ENCODE measurements at regions not wholly inside any gene's neighbourhood (a gene's known extent, or its start where the extent isn't known, plus 50 kb on each side); places are given as distances from the start of the nearest gene placed in this dataset.

DNA sequence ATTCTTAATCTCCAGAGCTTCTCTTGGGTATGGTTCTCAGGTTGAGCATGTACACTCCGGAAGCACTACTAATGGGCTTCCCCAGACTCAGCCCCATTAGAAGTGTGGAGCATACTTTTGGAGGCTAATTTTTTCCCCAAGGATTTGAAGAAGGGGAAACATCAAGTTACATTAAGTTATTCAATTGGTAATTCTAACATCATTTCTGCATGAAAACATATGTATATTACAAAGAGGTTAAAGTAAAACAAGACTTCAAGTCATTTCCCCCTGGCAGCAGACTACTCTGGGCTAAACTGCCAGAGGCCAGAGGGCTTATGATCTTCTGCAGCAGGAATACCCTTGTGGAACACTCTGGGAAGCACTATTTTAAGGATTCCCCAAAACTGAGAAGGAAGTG lies 227.7 kb upstream of the STK17B start:
- DNase-seq (ENCODE audit: low read depth), result no peak

GRCh38 chr2:196399722-196400691 lies 228.6 kb upstream of the STK17B start:
- DNase-seq (ENCODE audit: low read depth), result no peak

DNA sequence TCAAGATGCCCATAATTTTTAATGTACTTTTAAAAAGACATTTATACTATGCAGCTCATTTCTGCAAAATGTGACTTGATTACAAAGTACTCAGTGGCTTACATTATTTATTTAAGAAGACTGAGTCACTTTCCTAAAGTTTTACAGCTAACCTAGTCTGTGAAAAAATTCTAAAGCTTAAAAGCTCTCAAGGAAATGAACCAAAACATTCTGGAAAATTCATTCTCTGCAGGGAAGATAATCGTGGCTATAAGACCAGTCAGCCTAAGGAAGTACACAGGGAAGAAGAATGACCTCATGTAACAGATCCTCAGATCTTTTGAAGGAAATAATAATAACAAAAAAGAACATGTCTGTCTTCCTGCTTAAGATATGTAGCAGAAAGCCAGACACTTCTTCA lies 232.1 kb upstream of the STK17B start:
- no peak for DNase-seq (ENCODE audit: low read depth)

DNA sequence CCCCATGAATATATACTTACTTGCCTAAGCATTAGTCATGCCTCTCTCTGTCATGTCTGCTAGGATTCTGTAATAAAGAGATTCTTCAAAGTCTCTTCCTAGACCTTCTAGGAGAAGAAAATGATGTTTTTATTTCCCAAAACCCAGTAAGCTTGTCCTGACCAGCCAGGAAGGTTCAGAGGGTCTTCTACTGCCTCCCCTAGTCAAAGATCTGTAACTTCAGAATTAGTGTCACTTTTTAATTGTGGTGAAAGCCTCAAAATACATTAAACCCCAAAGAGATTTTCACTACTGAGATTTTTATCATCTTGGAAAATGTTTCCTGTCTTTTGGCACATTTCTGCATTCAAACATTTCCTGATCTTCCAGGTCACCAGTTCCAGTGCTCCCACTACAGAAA lies 232.9 kb upstream of the STK17B start:
- DNase-seq (ENCODE audit: low read depth), result no peak

- no peak for DNase-seq (ENCODE audit: low read depth)
These were observed 231.7 kb upstream of the CCDC150 start for GRCh38 chr2:196407675-196408264.

DNA sequence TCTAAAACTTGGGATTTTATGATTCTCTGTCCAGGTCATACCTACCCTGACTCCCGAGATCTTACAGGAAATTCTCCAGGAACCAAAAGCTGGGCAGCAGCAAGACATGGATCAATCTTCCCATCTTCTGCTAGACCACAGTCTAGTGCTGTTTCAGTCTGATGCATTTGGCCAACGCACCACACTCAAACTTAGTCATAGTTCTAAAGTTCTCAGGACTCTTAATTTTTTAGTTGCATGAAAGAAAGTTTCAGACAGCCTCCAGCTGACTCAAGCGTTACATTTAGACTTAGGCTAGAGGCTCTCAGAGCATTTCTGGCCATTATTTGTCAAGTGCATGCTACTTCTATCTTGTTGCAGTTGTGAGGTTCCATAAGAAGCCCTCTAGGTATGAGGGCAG lies 230.1 kb upstream of the CCDC150 start:
- no peak for DNase-seq (ENCODE audit: low read depth)

GRCh38 chr2:196410008-196410407 lies 229.5 kb upstream of the CCDC150 start:
- no peak for DNase-seq (ENCODE audit: low read depth)

DNA sequence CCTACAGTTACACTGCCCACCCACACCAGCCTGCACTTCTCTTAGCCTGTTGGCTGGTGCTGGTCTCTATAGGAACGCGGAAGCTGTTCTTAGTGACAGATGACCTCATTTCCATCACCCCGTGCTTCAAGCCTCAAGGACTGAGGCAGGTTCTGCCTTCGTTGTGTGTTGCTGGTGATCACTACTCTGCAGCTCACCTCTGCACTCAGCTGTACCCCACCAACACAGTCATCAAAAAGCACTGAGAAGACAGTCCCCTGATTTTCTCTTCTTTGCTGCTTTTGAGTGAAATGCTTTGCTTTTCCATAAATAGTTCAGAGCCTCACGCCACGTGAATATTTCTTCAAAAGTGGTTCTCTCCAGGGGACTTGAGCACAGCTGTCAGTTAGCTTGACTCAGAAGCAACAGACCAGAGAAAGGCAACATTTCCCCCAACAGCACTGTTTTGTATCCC lies 225.7 kb upstream of the CCDC150 start:
- DNase-seq (ENCODE audit: low read depth), result no peak

- no peak for DNase-seq (ENCODE audit: low read depth)
These were observed 224.1 kb upstream of the CCDC150 start for GRCh38 chr2:196415384-196415783.

GRCh38 chr2:196420143-196420542 lies 219.4 kb upstream of the CCDC150 start:
- no peak for DNase-seq (ENCODE audit: low read depth)

GRCh38 chr2:196421880-196422279 lies 217.6 kb upstream of the CCDC150 start:
- DNase-seq (ENCODE audit: low read depth), result no peak

DNA sequence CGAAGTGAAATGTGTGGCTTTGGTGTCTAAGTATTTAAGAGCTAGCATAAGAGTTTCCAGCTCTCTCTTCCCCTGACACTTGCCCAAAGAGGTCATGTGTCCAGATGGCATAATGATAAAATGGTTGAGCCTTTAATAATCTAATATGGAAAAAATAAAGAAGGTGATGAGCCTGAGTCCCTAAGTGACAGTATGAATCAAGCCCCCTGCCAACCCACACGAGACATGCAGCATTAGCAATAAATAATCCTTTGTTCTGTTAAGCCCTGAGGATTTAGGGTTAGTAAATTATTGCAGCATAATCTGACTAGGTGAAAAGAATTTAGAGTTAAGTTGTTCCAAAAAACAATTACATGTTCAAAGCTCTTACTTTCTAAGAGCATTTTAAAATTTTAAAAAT lies 217.2 kb upstream of the CCDC150 start:
- DNase-seq (ENCODE audit: low read depth), result no peak

- no peak for DNase-seq (ENCODE audit: low read depth)
These were observed 213.4 kb upstream of the CCDC150 start for GRCh38 chr2:196426122-196426521.

GRCh38 chr2:196427986-196428634 lies 211.4 kb upstream of the CCDC150 start:
- no peak for DNase-seq (ENCODE audit: low read depth)

- no peak for DNase-seq (ENCODE audit: low read depth)
These were observed 208.4 kb upstream of the CCDC150 start for GRCh38 chr2:196431076-196431475.

- no peak for DNase-seq (ENCODE audit: low read depth)
These were observed 207.6 kb upstream of the CCDC150 start for GRCh38 chr2:196431957-196432356.

DNA sequence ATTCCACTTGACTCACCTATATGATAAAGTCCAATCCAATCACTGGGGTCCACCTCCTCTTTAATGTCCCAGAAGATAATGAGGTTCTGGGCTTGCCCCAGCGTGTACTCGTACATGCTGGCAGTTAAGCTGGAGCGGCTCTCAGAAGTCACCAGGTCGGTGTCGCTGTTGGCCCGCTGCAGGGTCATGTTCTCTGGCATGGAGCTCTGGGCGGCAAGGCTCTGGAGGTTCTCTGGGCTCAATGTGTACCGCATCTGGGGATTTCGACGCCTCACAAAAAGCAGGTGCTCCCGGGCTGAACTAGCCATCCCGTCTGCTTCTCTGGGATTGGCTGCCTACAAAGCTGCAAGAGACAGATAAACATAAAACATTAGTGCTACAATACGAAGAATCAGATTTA lies 206.4 kb upstream of the CCDC150 start:
- no peak for DNase-seq (ENCODE audit: low read depth)

GRCh38 chr2:196434217-196434616 lies 205.3 kb upstream of the CCDC150 start:
- no peak for DNase-seq (ENCODE audit: low read depth)

DNA sequence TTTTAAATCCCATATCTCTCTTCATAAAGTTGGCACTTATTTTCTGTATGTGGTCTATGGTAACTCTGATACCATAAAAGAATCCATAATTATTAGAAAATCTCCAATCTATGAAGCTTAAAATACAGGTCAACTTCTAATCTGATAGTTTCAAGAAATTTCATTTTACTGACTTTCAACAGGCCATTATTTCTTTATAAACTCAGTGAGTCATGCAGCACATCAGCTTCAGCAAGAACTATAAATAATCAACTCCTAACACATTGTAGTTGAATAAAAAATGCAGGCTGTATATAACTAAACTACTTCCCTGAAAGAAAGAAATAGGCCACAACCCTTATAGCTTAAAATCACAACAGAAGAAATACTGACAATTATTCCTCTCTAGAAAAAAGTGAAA lies 204.3 kb upstream of the CCDC150 start:
- DNase-seq (ENCODE audit: low read depth), result no peak

DNA sequence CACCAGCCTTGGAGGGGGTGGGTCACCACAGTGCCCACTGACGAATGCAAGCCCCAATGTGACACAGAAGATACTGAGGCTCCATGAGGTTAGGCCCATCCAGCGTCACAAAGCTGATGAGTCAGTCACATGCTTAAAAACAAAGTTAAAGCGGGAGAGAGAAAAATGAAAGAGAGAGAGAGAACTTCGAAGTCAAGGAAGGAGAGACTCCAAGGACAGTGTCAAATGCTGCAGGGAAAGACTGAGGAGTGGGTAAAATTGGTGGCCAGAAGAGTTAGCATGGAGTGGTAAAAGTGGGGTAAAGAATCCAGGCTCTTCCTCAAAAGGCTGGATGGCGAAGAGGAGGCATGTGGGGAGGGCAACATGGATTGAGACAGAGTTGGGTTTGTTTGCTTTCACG lies 201.9 kb upstream of the CCDC150 start:
- DNase-seq (ENCODE audit: low read depth), result no peak

DNA sequence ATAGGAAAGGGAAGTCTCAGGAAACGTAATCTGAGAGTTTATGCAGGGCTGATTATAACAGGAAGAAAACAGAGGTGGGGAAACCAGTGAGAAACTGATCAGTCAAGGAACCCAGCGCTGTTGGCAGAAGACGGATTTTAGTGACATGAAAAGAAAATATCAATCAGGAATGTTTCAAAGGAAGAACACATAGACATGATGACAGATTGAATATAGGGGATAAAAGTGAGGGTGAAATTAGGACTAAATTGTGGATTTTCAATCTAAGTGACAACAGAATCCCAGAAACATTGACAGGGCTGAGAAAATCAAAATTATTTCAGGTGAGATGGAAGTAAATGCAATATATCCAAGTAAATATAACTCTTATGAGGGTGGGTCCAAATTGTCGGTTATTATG lies 199.8 kb upstream of the CCDC150 start:
- DNase-seq (ENCODE audit: low read depth), result no peak

- no peak for DNase-seq (ENCODE audit: low read depth)
These were observed 199.1 kb upstream of the CCDC150 start for GRCh38 chr2:196440413-196440812.

GRCh38 chr2:196441527-196441926 lies 198.0 kb upstream of the CCDC150 start:
- DNase-seq (ENCODE audit: low read depth), result no peak
